Jurkat, Clone E6-1 (cell line): ENCODE measurements at regions not wholly inside any gene's neighbourhood (a gene's known extent, or its start where the extent isn't known, plus 50 kb on each side); places are given as distances from the start of the nearest gene placed in this dataset.

Experiments
- DNase-seq: peaks from one replicate; pipeline ENCODE4 v3.0.0-alpha.2; 2011; ENCODE audit warnings: low read depth, low spot score
- H3K4me3 ChIP-seq: 2 replicates; pipeline ENCODE4 v1.5.1; 2011; ENCODE audit warnings: mild to moderate bottlenecking, low read length, control low read depth, moderate library complexity

- no peak overlapping the region for H3K4me3 ChIP-seq
- DNase-seq: no peak
These were observed 345.2 kb downstream of the ZSWIM6 start for GRCh38 chr5:61677220-61677619.

GRCh38 chr5:61678966-61679365 lies 346.9 kb downstream of the ZSWIM6 start:
- H3K4me3 ChIP-seq: no peak overlapping the region
- DNase-seq: no peak

GRCh38 chr5:61679562-61679961 lies 347.5 kb downstream of the ZSWIM6 start:
- no peak overlapping the region for H3K4me3 ChIP-seq
- no peak for DNase-seq

GRCh38 chr5:61680247-61680646 lies 348.2 kb downstream of the ZSWIM6 start:
- DNase-seq: no peak
- no peak overlapping the region for H3K4me3 ChIP-seq

- H3K4me3 ChIP-seq: no peak overlapping the region
- DNase-seq: no peak
These were observed 351.1 kb downstream of the ZSWIM6 start for GRCh38 chr5:61683148-61683547.

- H3K4me3 ChIP-seq: no peak overlapping the region
These were observed 351.9 kb downstream of the ZSWIM6 start for GRCh38 chr5:61683926-61684325.

GRCh38 chr5:61686491-61687257 lies 354.6 kb downstream of the ZSWIM6 start:
- no peak for DNase-seq

More at GRCh38 chr5:61683926-61684325, 351.9 kb downstream of the ZSWIM6 start:
- DNase-seq: no peak

GRCh38 chr5:61687371-61687770 lies 355.3 kb downstream of the ZSWIM6 start:
- H3K4me3 ChIP-seq: no peak overlapping the region
- DNase-seq: no peak

More at GRCh38 chr5:61686491-61687257, 354.6 kb downstream of the ZSWIM6 start:
- no peak overlapping the region for H3K4me3 ChIP-seq

GRCh38 chr5:61689153-61689846 lies 357.2 kb downstream of the ZSWIM6 start:
- DNase-seq: no peak
- no peak overlapping the region for H3K4me3 ChIP-seq

GRCh38 chr5:61697809-61698558 lies 365.9 kb downstream of the ZSWIM6 start:
- no peak for DNase-seq
- no peak overlapping the region for H3K4me3 ChIP-seq

- no peak overlapping the region for H3K4me3 ChIP-seq
- no peak for DNase-seq
These were observed 370.0 kb downstream of the ZSWIM6 start for GRCh38 chr5:61701877-61702602.

- H3K4me3 ChIP-seq: no peak overlapping the region
- no peak for DNase-seq
These were observed 370.7 kb downstream of the ZSWIM6 start for GRCh38 chr5:61702784-61703183.

GRCh38 chr5:61704289-61704688 lies 372.2 kb downstream of the ZSWIM6 start:
- no peak overlapping the region for H3K4me3 ChIP-seq
- no peak for DNase-seq

GRCh38 chr5:61706751-61707150 lies 374.7 kb downstream of the ZSWIM6 start:
- no peak for DNase-seq
- no peak overlapping the region for H3K4me3 ChIP-seq

- DNase-seq: no peak
- H3K4me3 ChIP-seq: no peak overlapping the region
These were observed 387.1 kb downstream of the ZSWIM6 start for GRCh38 chr5:61719124-61719523.

- no peak overlapping the region for H3K4me3 ChIP-seq
- no peak for DNase-seq
These were observed 388.8 kb downstream of the ZSWIM6 start for GRCh38 chr5:61720829-61721228.

- H3K4me3 ChIP-seq: no peak overlapping the region
- DNase-seq: no peak
These were observed 392.0 kb downstream of the ZSWIM6 start for GRCh38 chr5:61724102-61724501.

GRCh38 chr5:61728287-61728686 lies 396.2 kb downstream of the ZSWIM6 start:
- no peak for DNase-seq
- H3K4me3 ChIP-seq: no peak overlapping the region

GRCh38 chr5:61730866-61731265 lies 398.8 kb downstream of the ZSWIM6 start:
- no peak for DNase-seq
- no peak overlapping the region for H3K4me3 ChIP-seq
